ENCODE measurements at regions not wholly inside any gene's neighbourhood (a gene's known extent, or its start where the extent isn't known, plus 50 kb on each side); places are given as distances from the start of the nearest gene placed in this dataset.
"Not testable (repeated sequence)": the region's sequence is repeated elsewhere in the genome, so short reads cannot be mapped to it uniquely, and the experiment has no call there.

DNA sequence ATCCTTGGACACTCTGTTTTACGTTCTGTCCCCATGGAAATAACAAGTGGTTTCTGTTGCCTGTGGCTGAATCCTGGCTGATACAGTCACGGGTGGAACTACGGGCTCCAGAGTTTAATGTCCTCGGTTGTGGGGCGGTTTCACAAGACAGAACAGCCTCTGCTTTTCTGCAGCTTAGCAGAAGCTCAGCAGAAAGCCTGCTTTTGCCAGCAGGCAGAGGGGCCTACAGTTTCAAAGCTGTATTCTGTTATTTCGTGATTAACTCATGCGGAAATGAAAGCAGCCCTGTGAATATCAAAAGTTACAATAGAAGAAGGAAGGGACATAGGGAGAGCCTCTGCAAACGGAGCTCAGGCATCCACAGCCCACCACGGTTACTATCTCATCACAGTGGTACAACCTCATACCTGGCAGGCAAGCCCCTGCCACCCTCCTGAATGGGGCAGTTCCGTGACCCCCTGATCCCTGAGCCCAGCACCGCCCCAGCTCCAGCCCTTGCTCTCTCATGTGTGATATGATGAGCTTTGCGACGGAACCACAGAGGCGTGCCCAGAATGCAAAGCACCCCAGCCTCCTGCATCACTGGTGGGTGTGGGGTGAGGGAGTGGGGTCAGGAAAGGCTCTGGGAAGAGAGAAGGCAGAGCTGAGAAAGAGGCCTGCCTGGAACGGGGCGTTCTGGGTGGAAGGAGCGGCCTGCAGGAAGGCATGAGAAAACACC, 360.6 kb downstream of the BRD1 start:
- DNase-seq (ENCODE audit: low read depth in 2 of 2, low spot score in 1 of 2) = no peak

DNA sequence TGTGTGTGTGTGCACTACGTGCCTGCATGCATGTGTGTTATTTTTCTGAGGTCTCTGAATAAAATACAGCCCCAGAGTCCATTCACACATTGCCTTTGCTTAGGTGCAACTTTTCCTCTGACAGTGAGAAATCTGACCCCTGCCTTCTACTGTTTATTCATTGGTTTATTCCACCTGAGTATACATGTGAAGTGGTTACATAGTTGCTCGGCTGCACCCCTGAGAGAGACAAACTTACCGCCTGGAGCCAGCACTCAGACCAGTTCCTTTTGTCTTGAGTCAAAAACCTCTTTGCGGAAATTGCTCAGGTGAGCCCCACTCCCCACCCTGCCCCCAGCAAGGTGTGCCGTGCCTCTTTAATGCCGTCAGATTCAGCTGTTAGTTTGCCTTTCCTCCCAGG, 363.6 kb downstream of the BRD1 start:
- DNase-seq (ENCODE audit: low read depth in 2 of 2, low spot score in 1 of 2) = no peak

DNA sequence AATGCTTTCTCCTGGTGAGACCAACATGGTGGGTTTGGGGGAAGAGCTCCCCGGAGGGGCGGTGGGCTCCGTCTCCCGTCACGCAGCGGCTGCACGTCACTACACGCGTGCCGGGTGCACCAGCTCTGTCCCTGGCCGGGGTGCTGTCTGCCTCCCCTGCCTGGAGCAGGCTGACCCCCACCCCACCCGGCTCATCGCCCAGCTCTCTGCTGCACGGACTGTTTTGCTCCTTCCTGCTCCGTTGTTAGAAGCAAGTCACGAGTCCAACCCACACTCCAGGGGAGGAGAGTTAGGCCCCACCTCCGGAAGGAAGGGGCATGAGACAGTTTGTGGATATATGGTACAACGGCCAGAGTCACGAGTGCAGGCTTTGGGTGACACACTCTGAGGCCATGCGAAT, 364.9 kb downstream of the BRD1 start:
- DNase-seq (ENCODE audit: low read depth in 2 of 2, low spot score in 1 of 2) = no peak

DNA sequence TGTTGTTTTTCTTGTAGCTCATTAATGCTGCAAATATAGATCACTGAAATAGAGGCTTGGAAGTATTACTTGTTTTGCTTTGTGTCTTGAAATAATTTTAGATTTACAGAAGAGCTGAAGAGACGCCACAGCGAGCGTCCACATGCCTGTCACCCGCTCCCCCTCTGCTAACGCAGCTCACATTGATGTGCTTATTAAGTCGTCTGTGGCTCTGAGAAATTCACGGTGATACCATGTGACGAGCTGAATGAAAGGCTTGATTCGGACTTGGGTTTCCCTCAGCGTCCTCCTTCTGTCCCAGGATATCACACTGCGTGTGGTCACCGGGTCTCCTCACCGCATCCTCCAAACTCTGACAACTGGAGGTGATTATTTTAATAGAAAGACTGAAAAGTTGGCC, 365.4 kb downstream of the BRD1 start:
- DNase-seq (ENCODE audit: low read depth in 2 of 2, low spot score in 1 of 2) = no peak

GRCh38 chr22:49461674-49462073, 366.0 kb downstream of the BRD1 start:
- no peak for DNase-seq (ENCODE audit: low read depth in 2 of 2, low spot score in 1 of 2)

- DNase-seq (ENCODE audit: low read depth in 2 of 2, low spot score in 1 of 2) = no peak
These were observed 366.9 kb downstream of the BRD1 start for GRCh38 chr22:49460592-49461281.

- no peak for DNase-seq (ENCODE audit: low read depth in 2 of 2, low spot score in 1 of 2)
These were observed 367.6 kb downstream of the BRD1 start for GRCh38 chr22:49460091-49460490.

- no peak for DNase-seq (ENCODE audit: low read depth in 2 of 2, low spot score in 1 of 2)
These were observed 369.0 kb downstream of the BRD1 start for GRCh38 chr22:49458708-49459099.

DNA sequence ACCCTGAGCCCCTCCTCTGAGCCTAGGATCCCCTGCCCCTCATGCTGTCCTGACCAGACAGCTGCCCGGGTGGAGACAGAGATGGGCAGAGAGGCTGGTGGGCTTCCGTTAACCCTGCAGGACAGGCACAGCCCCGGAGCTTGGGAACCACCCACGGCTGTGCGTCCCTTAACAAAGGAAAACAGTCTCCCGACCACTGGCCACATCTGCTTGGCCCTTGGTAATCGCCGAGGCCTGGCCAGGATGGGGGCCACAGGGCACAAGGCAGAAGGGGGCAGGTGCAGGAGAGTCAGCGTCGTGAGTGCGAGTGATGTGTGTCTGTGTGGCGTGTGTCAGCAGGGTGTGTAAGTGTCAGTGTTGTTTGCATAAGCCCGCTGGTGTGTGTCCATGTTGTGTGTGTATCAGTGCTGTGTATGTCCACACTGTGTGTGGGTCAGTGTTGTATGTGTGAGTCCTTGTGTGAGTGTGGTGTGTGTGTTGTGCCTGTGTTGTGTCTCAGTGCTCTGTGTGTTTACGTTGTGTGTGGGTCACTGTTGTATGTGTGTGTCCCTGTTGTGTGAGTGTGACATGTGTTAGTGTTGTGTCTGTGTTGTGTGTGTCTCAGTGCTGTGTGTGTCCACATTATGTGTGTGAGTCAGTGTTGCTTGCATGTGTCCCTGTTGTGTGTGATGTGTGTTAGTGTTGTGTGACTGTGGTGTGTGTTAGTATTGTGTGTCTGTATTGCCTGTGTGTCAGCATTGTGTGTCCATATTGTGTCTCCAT, 369.5 kb downstream of the BRD1 start:
- DNase-seq (ENCODE audit: low read depth in 2 of 2, low spot score in 1 of 2) = no peak

DNA sequence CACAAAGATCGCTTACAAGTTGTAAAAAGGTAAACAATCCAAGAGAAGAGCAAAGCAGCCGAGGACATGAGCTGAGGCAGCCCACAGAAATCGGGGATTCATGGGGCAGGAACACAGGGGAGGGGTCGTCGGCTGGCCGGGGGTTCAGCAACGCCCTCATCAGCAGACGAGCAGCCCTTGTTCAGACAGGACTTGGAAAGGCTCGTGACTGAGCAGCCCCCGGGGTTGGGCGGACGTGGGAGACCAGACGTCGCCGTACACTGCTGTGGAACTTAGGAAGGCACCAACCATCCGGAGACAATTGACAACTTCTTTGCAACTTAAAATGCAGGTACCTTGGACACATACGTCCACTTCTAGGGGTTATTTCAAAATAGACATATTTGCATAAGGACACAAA, 370.5 kb downstream of the BRD1 start:
- no peak for DNase-seq (ENCODE audit: low read depth in 2 of 2, low spot score in 1 of 2)

GRCh38 chr22:49455595-49455994, 372.1 kb downstream of the BRD1 start:
- no peak for DNase-seq (ENCODE audit: low read depth in 2 of 2, low spot score in 1 of 2)

DNA sequence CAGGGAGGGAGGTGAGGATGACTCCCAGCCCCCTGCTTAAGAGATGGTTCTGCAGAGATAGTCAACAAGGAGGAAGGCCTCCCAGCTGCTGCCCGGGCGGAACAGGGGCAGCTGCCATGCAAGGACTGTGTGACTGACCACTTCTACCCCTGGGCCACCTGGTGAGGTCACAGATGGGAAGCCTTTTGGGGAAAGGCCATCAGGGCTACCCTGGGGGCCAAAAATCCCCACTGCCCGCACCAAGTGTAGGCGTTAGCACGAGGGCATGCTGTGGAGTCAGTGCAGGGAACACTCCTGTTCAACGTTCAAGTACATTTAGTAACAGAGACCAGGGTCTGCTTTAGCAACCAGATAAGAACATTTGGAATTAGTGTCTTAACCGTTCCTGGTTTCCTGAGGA, 372.9 kb downstream of the BRD1 start:
- DNase-seq (ENCODE audit: low read depth in 2 of 2, low spot score in 1 of 2) = no peak

GRCh38 chr22:49453771-49454170, 373.9 kb downstream of the BRD1 start:
- no peak for DNase-seq (ENCODE audit: low read depth in 2 of 2, low spot score in 1 of 2)

- not testable (repeated sequence) for DNase-seq (ENCODE audit: low read depth in 2 of 2, low spot score in 1 of 2)
These were observed 374.7 kb downstream of the BRD1 start for GRCh38 chr22:49453019-49453418.

DNA sequence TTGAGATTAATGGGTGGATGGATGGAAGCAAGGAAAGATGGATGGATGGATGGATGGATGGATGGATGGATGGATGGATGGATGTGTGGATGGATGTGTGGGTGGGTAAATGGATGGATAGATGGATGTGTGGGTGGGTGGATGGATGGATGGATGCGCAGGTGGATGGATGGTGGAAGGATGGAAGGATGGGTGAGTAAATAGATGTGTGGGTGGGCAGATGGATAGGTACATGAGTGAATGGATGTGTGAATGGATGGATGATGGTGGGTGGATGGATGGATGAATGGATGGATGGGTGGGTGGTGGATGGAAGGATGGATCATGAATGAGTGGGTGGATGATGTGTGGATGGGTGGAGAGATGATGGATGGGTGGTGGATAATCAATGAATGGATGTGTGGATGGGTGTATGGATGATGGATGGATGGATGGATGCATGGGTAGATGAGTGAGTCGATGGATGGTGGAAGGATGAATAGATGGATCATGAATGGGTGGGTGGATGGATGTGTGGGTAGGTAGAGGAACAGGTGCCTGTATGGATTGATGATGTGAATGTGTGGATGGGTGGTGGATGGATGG, 375.2 kb downstream of the BRD1 start:
- no peak for DNase-seq (ENCODE audit: low read depth in 2 of 2, low spot score in 1 of 2)

DNA sequence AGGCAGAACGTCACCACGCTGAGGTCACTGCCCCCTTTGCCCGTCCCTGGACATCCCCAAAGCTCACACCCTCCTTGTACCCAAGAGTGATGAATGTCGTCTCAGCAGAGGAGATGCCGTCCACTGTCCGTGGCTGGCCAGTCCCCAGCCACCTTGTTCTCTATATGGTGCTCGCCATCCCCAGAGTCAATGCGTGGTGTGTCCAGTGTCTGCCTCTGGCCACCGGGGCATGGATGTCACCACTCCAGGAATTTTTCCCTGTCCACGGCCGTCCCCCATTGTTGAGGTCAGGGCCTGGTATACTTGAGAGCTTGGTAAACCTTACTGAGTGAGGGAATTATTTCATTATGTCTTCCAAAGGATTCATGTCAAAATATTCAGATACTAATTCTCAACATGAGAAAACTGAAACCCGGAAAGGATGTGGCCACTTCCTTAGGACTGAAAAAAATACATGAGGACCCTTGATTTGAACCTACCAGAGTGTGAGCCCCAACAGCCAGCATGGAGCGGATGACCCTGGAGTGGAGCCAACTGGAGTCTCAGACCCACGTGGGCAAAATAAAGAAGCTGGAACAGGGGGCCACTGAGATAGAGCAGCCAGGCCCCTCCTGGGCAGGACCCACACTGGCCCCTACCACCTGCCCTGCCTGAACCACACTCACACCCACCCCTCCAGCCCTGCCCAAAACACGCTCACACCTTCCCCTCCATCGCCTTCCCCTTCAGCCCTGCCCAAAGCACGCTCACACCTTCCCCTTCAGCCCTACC, 376.4 kb downstream of the BRD1 start:
- no peak for DNase-seq (ENCODE audit: low read depth in 2 of 2, low spot score in 1 of 2)

DNA sequence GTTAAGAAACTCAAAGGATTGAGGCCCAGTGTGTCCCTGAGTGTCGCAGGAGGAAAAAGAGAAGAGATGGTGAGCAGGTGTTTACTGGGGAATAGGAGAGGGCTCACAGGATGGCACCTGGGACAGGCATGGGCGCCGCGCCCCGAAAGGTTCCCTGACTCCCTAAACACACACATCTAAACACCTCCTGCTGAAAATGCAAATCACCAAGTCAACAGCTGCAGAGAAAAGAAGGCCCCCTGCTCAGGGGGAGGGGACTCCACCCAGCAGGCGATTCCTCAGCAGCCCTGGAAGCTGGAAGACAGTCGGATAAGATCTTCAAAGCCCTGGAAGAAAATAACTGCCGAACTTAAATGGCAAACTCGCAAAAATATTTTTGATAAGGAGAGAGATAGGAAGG, 377.2 kb downstream of the BRD1 start:
- DNase-seq (ENCODE audit: low read depth in 2 of 2, low spot score in 1 of 2) = no peak

- no peak for DNase-seq (ENCODE audit: low read depth in 2 of 2, low spot score in 1 of 2)
These were observed 377.7 kb downstream of the BRD1 start for GRCh38 chr22:49449811-49450446.

DNA sequence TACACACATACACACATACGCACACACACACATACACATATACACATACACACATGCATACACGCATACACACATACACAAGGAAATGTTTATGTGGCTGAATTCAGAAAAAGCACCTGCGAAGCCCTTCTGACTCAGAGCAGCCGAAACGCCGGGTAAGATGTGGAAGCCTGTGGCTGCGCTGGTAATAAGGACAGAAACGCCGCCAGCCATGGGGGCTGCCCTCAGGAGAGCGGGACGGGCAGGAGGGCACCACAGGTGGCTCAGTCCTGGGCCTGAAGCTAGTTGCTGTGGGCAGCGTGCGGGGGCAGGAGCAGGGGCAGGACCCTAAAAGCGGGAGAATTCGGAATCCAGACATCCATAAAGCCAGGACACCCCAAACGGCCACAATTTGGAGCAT, 378.3 kb downstream of the BRD1 start:
- no peak for DNase-seq (ENCODE audit: low read depth in 2 of 2, low spot score in 1 of 2)

- no peak for DNase-seq (ENCODE audit: low read depth in 2 of 2, low spot score in 1 of 2)
These were observed 379.1 kb downstream of the BRD1 start for GRCh38 chr22:49448526-49448925.

- no peak for DNase-seq (ENCODE audit: low read depth in 2 of 2, low spot score in 1 of 2)
These were observed 379.8 kb downstream of the BRD1 start for GRCh38 chr22:49447837-49448236.

Data from stimulated activated CD8-positive, alpha-beta memory T cell treated with anti-CD3 and anti-CD28 coated beads, Interleukin-4, amount 100 ng/mL, for 4 hours (primary cell).